ENCODE measurements at regions not wholly inside any gene's neighbourhood (a gene's known extent, or its start where the extent isn't known, plus 50 kb on each side); places are given as distances from the start of the nearest gene placed in this dataset.
"Not testable (repeated sequence)": the region's sequence is repeated elsewhere in the genome, so short reads cannot be mapped to it uniquely, and the experiment has no call there.

DNA sequence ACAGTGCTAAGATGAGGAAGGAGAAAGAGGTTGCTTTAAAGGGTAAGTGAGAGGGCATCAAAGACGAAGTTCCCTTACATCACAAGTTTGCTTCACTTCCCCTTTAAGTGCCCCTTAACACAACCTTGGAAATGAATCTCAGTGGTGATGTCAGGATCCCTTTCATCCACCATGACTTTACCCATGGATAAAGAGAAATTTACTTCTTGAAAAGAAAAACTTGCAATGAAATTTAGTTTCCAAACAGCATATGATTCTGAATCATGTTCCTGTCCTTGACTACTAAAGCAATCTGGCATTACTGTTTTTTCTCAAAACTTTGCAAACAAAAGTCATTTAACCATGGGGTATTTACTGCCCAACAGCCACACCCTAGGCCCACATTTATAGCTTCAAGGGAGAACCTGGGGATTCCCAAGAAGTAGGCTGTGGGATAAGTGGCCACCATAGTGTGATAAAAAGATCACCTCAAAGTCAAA is 135.9 kb downstream of the ITGB8 start:
- Mint-ChIP-seq H3K4me1 (ENCODE audit: low read depth) (no peaks in the 10 kb centered on the region), H3K4me3 (no peak overlapping the region), H3K9me3 (no peaks in the 10 kb centered on the region), H3K27ac (no peak overlapping the region), H3K27me3 (ENCODE audit: low read depth) (no peaks in the 10 kb centered on the region), H3K36me3 (ENCODE audit: low read depth) (no peaks in the 10 kb centered on the region)
- no peak for DNase-seq
- CTCF ChIA-PET, result no interaction called here
- intact Hi-C loops (cut with micrococcal nuclease), result no loop called here

DNA sequence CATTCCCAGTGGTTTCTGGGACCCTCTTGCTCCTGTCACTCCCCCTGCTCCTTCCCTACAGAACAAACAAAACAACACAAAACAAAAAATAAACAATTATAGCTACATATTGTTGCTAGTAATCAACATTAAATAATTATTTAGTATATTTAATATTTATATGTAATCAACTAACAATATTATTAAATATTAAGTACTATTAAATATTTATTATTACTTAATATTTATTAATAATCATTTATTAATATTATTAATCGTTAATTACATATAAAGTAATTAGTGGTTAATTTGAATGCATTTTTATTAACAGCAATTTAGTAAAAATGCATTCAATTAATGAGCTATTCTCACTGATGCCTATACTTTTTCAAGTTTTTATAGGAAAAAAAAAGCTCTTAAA is 139.4 kb downstream of the ITGB8 start:
- no peaks in the 10 kb centered on the region for H3K9me3 Mint-ChIP-seq
- no peaks in the 10 kb centered on the region for H3K4me1 Mint-ChIP-seq (ENCODE audit: low read depth)
- DNase-seq, result no peak
- H3K27ac Mint-ChIP-seq, result no peak overlapping the region
- intact Hi-C loops (cut with micrococcal nuclease), result no loop called here
- CTCF ChIA-PET, result no interaction called here
- H3K27me3 Mint-ChIP-seq (ENCODE audit: low read depth), result no peaks in the 10 kb centered on the region
- no peak overlapping the region for H3K4me3 Mint-ChIP-seq
- no peaks in the 10 kb centered on the region for H3K36me3 Mint-ChIP-seq (ENCODE audit: low read depth)

DNA sequence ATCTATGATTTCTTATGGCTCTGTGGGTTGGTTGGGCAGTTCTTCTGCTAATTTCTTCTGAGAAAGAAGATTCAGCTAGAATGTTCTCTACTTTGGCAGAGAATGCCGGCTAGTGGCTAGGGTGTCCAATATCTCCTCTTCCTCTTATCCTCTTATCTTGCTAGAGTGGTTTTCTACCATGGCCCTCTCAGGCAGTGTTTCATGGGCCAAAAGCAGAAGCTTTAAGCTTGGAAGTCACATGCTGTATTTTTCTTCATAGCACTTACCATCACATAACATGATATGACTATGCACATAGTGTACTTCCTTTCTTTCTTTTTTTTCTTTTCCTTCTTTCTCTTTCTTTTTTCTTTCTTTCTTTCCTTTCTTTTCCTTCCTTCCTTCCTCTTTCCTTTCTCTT is 140.0 kb downstream of the ITGB8 start:
- no peak for DNase-seq
- no peaks in the 10 kb centered on the region for H3K36me3 Mint-ChIP-seq (ENCODE audit: low read depth)
- no peaks in the 10 kb centered on the region for H3K27me3 Mint-ChIP-seq (ENCODE audit: low read depth)
- intact Hi-C loops (cut with micrococcal nuclease), result no loop called here
- no peaks in the 10 kb centered on the region for H3K4me1 Mint-ChIP-seq (ENCODE audit: low read depth)
- H3K4me3 Mint-ChIP-seq, result no peak overlapping the region
- H3K9me3 Mint-ChIP-seq, result no peaks in the 10 kb centered on the region
- CTCF ChIA-PET, result no interaction called here
- H3K27ac Mint-ChIP-seq, result no peak overlapping the region

DNA sequence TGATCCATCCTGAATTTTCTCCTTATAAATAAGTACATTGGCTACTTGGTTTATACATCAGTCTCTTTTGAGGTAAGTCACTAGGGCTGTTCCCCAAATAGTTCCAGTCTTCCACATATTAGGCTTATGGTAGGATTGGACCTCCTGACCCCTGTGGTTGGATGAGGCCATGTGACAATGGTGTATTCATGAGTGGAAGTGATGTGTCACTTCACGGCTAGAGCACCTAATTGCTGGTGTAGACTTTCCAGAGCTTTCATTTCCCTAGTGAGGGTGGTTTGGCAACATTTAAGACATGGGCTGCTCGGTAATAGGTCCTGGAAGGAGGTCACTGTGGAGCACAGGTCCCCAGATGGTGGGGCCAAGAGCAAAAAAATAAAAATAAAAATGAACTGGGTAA is 141.2 kb upstream of the ABCB5 start:
- H3K4me1 Mint-ChIP-seq (ENCODE audit: low read depth), result no peaks in the 10 kb centered on the region
- CTCF ChIA-PET, result no interaction called here

DNA sequence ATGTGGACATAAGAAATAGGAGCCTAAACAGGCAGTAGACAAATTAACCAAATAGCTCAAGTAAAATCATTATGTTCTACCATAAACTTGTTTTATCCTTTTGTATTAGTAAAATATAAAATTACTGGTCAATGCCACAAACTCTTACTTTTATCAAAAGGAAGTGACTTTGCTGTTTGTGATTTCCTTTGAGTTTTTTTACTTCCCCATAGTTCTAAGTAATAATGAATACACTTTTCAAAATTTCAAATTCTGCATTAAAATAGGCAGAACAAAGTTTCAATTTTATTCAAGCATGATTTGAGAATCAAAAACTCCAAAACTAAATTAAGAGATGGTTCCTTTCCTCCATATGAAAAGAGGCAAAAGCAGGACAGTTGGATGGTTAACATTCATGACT is 139.7 kb upstream of the ABCB5 start:
- H3K27me3 Mint-ChIP-seq (ENCODE audit: low read depth), result no peaks in the 10 kb centered on the region
- H3K9me3 Mint-ChIP-seq, result no peaks in the 10 kb centered on the region
- H3K27ac Mint-ChIP-seq, result no peak overlapping the region
- CTCF ChIA-PET, result no interaction called here
- H3K4me3 Mint-ChIP-seq, result no peak overlapping the region
- DNase-seq, result no peak
- no peaks in the 10 kb centered on the region for H3K4me1 Mint-ChIP-seq (ENCODE audit: low read depth)
- intact Hi-C loops (cut with micrococcal nuclease), result no loop called here
- H3K36me3 Mint-ChIP-seq (ENCODE audit: low read depth), result no peaks in the 10 kb centered on the region

More for the DNA sequence above, 141.2 kb upstream of the ABCB5 start:
- no peak for DNase-seq
- Mint-ChIP-seq H3K9me3 (no peaks in the 10 kb centered on the region), H3K27me3 (ENCODE audit: low read depth) (no peaks in the 10 kb centered on the region), H3K36me3 (ENCODE audit: low read depth) (no peaks in the 10 kb centered on the region), H3K27ac (no peak overlapping the region), H3K4me3 (no peak overlapping the region)
- intact Hi-C loops (cut with micrococcal nuclease), result no loop called here

DNA sequence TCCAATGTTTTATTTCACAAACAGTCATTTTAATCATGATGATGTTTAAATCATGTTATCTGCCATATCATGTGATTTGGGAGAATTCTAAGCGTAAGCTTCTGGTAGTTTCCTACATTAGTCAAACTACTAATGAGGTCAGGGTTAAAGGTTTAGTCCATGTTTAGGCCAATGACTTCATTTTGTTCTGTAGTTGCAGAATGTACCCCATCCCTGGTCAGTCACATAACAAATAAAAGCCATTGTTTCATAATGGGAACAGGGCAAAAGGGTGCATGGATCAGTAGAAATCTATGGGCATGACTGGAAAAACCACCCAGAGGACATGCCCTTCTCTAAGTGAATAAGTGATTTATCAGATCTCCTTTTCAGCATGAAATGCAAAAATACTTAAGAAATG is 138.4 kb upstream of the ABCB5 start:
- DNase-seq, result no peak
- no peaks in the 10 kb centered on the region for H3K9me3 Mint-ChIP-seq
- intact Hi-C loops (cut with micrococcal nuclease), result no loop called here
- H3K4me3 Mint-ChIP-seq, result no peak overlapping the region
- no peak overlapping the region for H3K27ac Mint-ChIP-seq
- H3K27me3 Mint-ChIP-seq (ENCODE audit: low read depth), result peaks cover 3% of the 10 kb centered on the region
- CTCF ChIA-PET, result no interaction called here
- H3K36me3 Mint-ChIP-seq (ENCODE audit: low read depth), result no peaks in the 10 kb centered on the region
- H3K4me1 Mint-ChIP-seq (ENCODE audit: low read depth), result no peaks in the 10 kb centered on the region

DNA sequence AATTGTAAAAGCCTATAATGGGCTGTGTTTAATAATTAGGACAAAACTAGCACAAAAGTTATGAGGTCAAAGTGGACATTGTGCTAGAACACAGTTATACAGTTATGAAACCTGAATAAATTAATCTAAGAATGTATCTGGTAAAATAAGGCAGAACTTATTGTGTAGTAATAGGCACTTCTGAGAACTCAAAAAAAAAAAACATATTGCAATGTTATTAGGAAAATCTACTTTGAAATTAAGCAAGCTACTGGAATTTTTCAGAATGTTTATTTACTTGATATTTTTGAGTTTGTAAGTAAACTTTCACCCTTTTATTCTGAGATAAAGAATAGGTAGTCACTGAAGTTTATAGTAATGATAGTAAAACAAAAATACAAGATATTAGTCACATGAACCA is 135.8 kb upstream of the ABCB5 start:
- H3K27me3 Mint-ChIP-seq (ENCODE audit: low read depth), result peaks cover 3% of the 10 kb centered on the region
- no peak overlapping the region for H3K27ac Mint-ChIP-seq
- H3K4me3 Mint-ChIP-seq, result no peak overlapping the region
- no peaks in the 10 kb centered on the region for H3K4me1 Mint-ChIP-seq (ENCODE audit: low read depth)
- no peak for DNase-seq
- H3K9me3 Mint-ChIP-seq, result no peaks in the 10 kb centered on the region
- intact Hi-C loops (cut with micrococcal nuclease), result no loop called here
- no peaks in the 10 kb centered on the region for H3K36me3 Mint-ChIP-seq (ENCODE audit: low read depth)
- CTCF ChIA-PET, result no interaction called here

DNA sequence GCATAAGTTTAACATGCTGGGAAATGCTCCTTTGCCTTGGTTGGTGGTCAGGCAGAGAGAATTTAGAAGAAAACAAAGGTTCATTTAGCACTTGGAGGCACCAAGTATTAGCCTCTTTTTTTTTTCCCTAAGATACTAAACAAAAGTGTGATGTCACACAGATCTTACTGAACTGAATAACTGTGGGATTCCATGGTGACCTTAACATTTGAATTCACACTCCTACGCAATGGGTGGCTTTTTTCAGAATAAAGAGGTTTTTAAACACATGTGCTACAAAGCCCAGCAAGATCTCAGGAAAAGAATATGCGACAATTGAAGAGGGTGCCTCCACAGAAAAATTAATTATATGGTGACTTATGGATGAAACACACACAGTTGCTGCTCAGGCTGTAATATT is 133.4 kb upstream of the ABCB5 start:
- intact Hi-C loops (cut with micrococcal nuclease), result no loop called here
- no peak overlapping the region for H3K4me3 Mint-ChIP-seq
- no peaks in the 10 kb centered on the region for H3K4me1 Mint-ChIP-seq (ENCODE audit: low read depth)
- H3K27ac Mint-ChIP-seq, result no peak overlapping the region
- CTCF ChIA-PET, result no interaction called here
- no peaks in the 10 kb centered on the region for H3K36me3 Mint-ChIP-seq (ENCODE audit: low read depth)
- peaks cover 5% of the 10 kb centered on the region for H3K9me3 Mint-ChIP-seq
- H3K27me3 Mint-ChIP-seq (ENCODE audit: low read depth), result peaks cover 3% of the 10 kb centered on the region
- DNase-seq, result no peak

DNA sequence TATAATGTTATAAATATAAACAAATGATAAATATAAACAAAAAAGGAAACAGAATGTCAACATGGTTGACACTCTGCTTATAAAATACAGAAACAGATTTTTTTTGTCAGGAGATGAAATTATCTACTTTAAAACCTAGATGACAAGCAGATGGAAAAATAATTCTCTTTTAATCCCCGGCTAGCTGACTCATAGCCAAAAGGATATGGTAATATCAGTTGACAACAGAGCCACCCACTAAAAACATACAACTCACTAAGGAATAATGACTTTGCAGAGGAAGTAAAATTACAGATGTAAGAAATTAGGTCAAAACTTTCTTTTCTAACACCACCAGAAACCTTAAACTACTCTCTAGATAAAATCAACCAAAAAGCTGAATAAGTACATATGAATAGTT is 131.1 kb upstream of the ABCB5 start:
- CTCF ChIA-PET, result no interaction called here
- Mint-ChIP-seq H3K27ac (no peak overlapping the region), H3K36me3 (ENCODE audit: low read depth) (peaks cover 2% of the 10 kb centered on the region), H3K9me3 (peaks cover 17% of the 10 kb centered on the region), H3K4me3 (no peak overlapping the region), H3K4me1 (ENCODE audit: low read depth) (no peaks in the 10 kb centered on the region), H3K27me3 (ENCODE audit: low read depth) (peaks cover 3% of the 10 kb centered on the region)
- intact Hi-C loops (cut with micrococcal nuclease), result no loop called here
- DNase-seq, result no peak

DNA sequence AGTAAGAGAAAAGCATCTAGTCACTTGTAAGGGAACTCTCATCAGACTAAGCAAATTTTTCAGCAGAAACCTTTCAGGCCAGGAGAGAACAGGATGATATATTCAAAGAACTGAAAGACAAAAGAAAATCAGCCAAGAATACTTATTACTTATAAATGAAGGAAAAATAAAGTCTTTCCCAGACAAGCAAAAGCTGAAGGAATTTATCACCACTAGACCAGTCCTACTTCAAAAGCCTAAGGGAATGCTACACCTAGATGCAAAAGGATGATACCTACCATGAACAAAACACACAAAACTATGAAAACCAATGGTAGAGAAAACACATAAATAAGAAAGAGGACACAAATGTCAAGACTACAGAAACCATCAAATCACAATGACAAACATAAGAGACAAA is 126.6 kb upstream of the ABCB5 start:
- H3K27me3 Mint-ChIP-seq (ENCODE audit: low read depth), result no peaks in the 10 kb centered on the region
- intact Hi-C loops (cut with micrococcal nuclease), result no loop called here
- H3K4me3 Mint-ChIP-seq, result no peak overlapping the region
- DNase-seq, result no peak
- H3K27ac Mint-ChIP-seq, result no peak overlapping the region
- H3K9me3 Mint-ChIP-seq, result peaks cover 23% of the 10 kb centered on the region
- H3K36me3 Mint-ChIP-seq (ENCODE audit: low read depth), result peaks cover 2% of the 10 kb centered on the region
- no peaks in the 10 kb centered on the region for H3K4me1 Mint-ChIP-seq (ENCODE audit: low read depth)
- CTCF ChIA-PET, result no interaction called here

DNA sequence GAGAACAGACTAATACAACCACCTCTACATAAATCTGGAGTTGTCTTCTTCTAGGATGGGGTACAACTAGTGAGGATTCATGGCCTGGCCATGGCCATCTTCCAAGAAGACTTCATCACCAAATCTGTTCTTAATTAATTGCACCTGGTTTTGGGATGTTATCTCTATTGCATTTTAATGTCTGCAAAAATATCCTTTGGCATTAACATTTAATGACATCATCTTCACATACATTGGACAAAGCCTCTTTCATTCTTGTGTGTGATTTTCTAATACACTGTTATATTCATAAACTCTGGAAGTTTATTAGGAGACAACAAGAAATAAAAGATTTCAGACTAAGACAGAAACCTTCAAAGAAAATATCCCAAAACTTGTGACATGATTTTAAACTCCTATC is 124.2 kb upstream of the ABCB5 start:
- intact Hi-C loops (cut with micrococcal nuclease), result no loop called here
- H3K27me3 Mint-ChIP-seq (ENCODE audit: low read depth), result peaks cover 4% of the 10 kb centered on the region
- peaks cover 2% of the 10 kb centered on the region for H3K36me3 Mint-ChIP-seq (ENCODE audit: low read depth)
- no peaks in the 10 kb centered on the region for H3K4me1 Mint-ChIP-seq (ENCODE audit: low read depth)
- no peak for DNase-seq
- no peak overlapping the region for H3K4me3 Mint-ChIP-seq
- peaks cover 21% of the 10 kb centered on the region for H3K9me3 Mint-ChIP-seq
- H3K27ac Mint-ChIP-seq, result no peak overlapping the region
- CTCF ChIA-PET, result no interaction called here

DNA sequence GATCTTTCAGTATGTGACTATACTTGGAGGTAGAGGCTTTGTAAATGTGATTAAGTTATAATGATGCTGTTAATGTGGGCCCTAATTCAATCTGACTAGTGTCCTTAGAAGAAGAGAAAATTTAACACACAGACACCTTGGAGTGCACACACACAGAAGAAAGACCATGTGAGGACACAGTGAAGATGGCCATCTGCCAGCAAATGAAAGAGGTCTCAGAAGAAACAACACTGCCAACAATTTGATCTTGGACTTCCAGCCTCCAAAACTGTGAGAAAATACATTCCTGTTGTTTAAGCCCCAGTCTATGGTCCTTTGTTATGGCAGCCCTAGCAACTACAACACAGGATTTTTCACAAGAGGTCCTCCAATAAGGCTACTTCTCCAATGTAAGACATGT is 120.9 kb upstream of the ABCB5 start:
- Mint-ChIP-seq H3K4me3 (no peak overlapping the region), H3K27ac (no peak overlapping the region), H3K9me3 (peaks cover 29% of the 10 kb centered on the region), H3K27me3 (ENCODE audit: low read depth) (peaks cover 6% of the 10 kb centered on the region), H3K36me3 (ENCODE audit: low read depth) (no peaks in the 10 kb centered on the region), H3K4me1 (ENCODE audit: low read depth) (no peaks in the 10 kb centered on the region)
- no peak for DNase-seq
- CTCF ChIA-PET, result no interaction called here
- intact Hi-C loops (cut with micrococcal nuclease), result no loop called here

DNA sequence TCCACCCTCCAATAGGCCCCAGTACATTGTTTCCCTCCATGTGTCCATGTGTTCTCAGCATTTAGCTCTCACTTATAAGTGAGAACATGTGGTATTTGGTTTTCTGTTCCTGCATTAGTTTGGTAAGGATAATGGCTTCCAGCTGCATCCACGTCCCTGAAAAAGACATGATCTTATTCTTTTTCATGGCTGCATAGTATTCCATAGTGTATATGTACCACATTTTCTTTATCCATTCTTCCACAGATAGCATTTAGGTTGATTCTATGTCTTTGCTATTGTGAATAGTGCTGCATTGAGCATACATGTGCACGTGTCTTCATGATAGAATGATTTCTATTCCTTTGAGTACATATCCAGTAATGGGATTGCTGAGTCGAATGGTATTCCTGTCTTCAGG is 114.0 kb upstream of the ABCB5 start:
- H3K4me3 Mint-ChIP-seq; H3K27ac Mint-ChIP-seq; DNase-seq; CTCF ChIA-PET; H3K36me3 Mint-ChIP-seq (ENCODE audit: low read depth); H3K27me3 Mint-ChIP-seq (ENCODE audit: low read depth); H3K4me1 Mint-ChIP-seq (ENCODE audit: low read depth); intact Hi-C loops (cut with micrococcal nuclease): not testable (repeated sequence)
- peaks cover 30% of the 10 kb centered on the region for H3K9me3 Mint-ChIP-seq

DNA sequence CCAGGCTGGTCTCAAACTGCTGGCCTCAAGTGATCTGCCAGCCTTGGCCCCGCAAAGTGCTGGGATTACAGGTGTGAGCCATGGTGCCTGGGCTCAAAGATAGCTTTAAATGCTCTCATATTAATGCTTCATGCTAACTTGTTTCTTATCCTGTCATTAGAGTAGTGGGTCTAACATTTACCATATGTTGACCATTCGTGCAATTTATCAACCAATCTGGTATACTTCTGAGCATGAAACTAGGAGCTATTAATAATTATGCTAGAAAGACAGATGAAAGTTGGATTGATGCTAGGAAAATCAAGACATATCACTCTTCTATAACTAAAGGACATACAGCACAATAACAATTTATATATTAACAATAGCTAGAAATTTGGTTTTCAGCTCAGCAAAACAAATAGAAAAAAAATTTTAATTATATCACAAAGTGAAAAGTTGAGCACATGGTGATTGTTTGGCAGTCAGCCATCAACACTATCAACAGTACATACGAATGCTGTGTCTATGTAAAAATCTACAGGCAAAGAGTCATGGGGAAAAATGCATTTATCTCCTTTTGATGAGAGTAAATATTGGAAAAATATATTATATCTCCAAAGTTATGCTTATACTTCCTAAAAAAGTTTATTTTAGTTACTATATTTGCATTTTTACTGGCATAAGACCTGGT is 112.1 kb upstream of the ABCB5 start:
- H3K27me3 Mint-ChIP-seq (ENCODE audit: low read depth), result no peaks in the 10 kb centered on the region
- CTCF ChIA-PET, result no interaction called here
- no peak overlapping the region for H3K4me3 Mint-ChIP-seq
- H3K9me3 Mint-ChIP-seq, result peaks cover 14% of the 10 kb centered on the region
- peaks cover 2% of the 10 kb centered on the region for H3K36me3 Mint-ChIP-seq (ENCODE audit: low read depth)
- intact Hi-C loops (cut with micrococcal nuclease), result no loop called here
- DNase-seq, result no peak
- no peak overlapping the region for H3K27ac Mint-ChIP-seq
- no peaks in the 10 kb centered on the region for H3K4me1 Mint-ChIP-seq (ENCODE audit: low read depth)
